Osteocyte (in vitro differentiated cells): ENCODE measurements at regions not wholly inside any gene's neighbourhood (a gene's known extent, or its start where the extent isn't known, plus 50 kb on each side); places are given as distances from the start of the nearest gene placed in this dataset.

Experiments used
- DNase-seq: peaks from one replicate; pipeline ENCODE4 v3.0.0; 2021; ENCODE audit warnings: mixed read lengths; ENCODE audit not compliant: unreplicated experiment; ENCODE audit errors: extremely low spot score
- H3K27ac Mint-ChIP-seq: one replicate; pipeline ENCODE4 v1.8.0; 2021; ENCODE audit warnings: mild to moderate bottlenecking, mixed read lengths; ENCODE audit not compliant: unreplicated experiment
- H3K27me3 Mint-ChIP-seq: one replicate; pipeline ENCODE4 v1.8.0; 2021; ENCODE audit warnings: mixed read lengths; ENCODE audit not compliant: unreplicated experiment
- H3K36me3 Mint-ChIP-seq: one replicate; pipeline ENCODE4 v1.8.0; 2021; ENCODE audit warnings: mixed read lengths; ENCODE audit not compliant: unreplicated experiment
- H3K4me1 Mint-ChIP-seq: one replicate; pipeline ENCODE4 v1.8.0; 2021; ENCODE audit warnings: mixed read lengths; ENCODE audit not compliant: unreplicated experiment
- H3K4me3 Mint-ChIP-seq: one replicate; pipeline ENCODE4 v1.8.0; 2021; ENCODE audit warnings: mild to moderate bottlenecking, moderate library complexity, mixed read lengths; ENCODE audit not compliant: unreplicated experiment
- H3K9me3 Mint-ChIP-seq: one replicate; pipeline ENCODE4 v1.8.0; 2021; ENCODE audit warnings: mixed read lengths; ENCODE audit not compliant: unreplicated experiment
- CTCF ChIP-seq: fragments of 200-600 bp; sonication (generic); IDR thresholded peaks from 2 replicates; pipeline ENCODE4 v1.5.0; 2021; ENCODE audit warnings: antibody characterized with exemption, mild to moderate bottlenecking, moderate library complexity

GRCh38 chr3:186471771-186472170, 72.4 kb downstream of the CRYGS start:
- no peaks in the 10 kb centered on the region for H3K4me1 Mint-ChIP-seq
- H3K27ac Mint-ChIP-seq: no peak overlapping the region
- DNase-seq: peak; percentile 48
- H3K9me3 Mint-ChIP-seq: no peaks in the 10 kb centered on the region
- no peak for TF ChIP-seq CTCF
- H3K36me3 Mint-ChIP-seq: no peaks in the 10 kb centered on the region
- peaks cover 55% of the 10 kb centered on the region for H3K27me3 Mint-ChIP-seq
- no peak overlapping the region for H3K4me3 Mint-ChIP-seq

- H3K27me3 Mint-ChIP-seq: peaks cover 59% of the 10 kb centered on the region
- DNase-seq: peak; percentile 32
- no peak overlapping the region for H3K27ac Mint-ChIP-seq
- no peaks in the 10 kb centered on the region for H3K4me1 Mint-ChIP-seq
- no peaks in the 10 kb centered on the region for H3K36me3 Mint-ChIP-seq
- H3K4me3 Mint-ChIP-seq: no peak overlapping the region
- no peak for TF ChIP-seq CTCF
- H3K9me3 Mint-ChIP-seq: no peaks in the 10 kb centered on the region
These were observed 74.7 kb downstream of the CRYGS start for GRCh38 chr3:186469525-186469924.

GRCh38 chr3:186467969-186468368, 76.2 kb downstream of the CRYGS start:
- Mint-ChIP-seq H3K9me3 (no peaks in the 10 kb centered on the region), H3K27ac (no peak overlapping the region)

GRCh38 chr3:186466391-186466974, 77.7 kb downstream of the CRYGS start:
- TF ChIP-seq CTCF: no peak
- Mint-ChIP-seq H3K27me3 (peaks cover 46% of the 10 kb centered on the region), H3K27ac (no peak overlapping the region), H3K4me1 (no peaks in the 10 kb centered on the region), H3K36me3 (no peaks in the 10 kb centered on the region), H3K4me3 (no peak overlapping the region), H3K9me3 (no peaks in the 10 kb centered on the region)
- peak; percentile 36 for DNase-seq

More at GRCh38 chr3:186467969-186468368, 76.2 kb downstream of the CRYGS start:
- Mint-ChIP-seq H3K36me3 (no peaks in the 10 kb centered on the region), H3K27me3 (peaks cover 54% of the 10 kb centered on the region), H3K4me1 (no peaks in the 10 kb centered on the region), H3K4me3 (no peak overlapping the region)
- peak; percentile 25 for DNase-seq
- no peak for TF ChIP-seq CTCF

- no peaks in the 10 kb centered on the region for H3K9me3 Mint-ChIP-seq
- H3K36me3 Mint-ChIP-seq: no peaks in the 10 kb centered on the region
- no peak for DNase-seq
- no peak overlapping the region for H3K4me3 Mint-ChIP-seq
- peaks cover 36% of the 10 kb centered on the region for H3K27me3 Mint-ChIP-seq
- H3K4me1 Mint-ChIP-seq: no peaks in the 10 kb centered on the region
- TF ChIP-seq CTCF: no peak
- no peak overlapping the region for H3K27ac Mint-ChIP-seq
These were observed 78.7 kb downstream of the CRYGS start for GRCh38 chr3:186465508-186465907.
